Stomach (tissue), 8 donors: ENCODE measurements at regions not wholly inside any gene's neighbourhood (a gene's known extent, or its start where the extent isn't known, plus 50 kb on each side); places are given as distances from the start of the nearest gene placed in this dataset.

ENCODE experiments used
- DNase-seq, 2 donors: peaks; one replicate each; pipeline versions ENCODE4 v3.0.0 to v3.0.0-alpha.2; 2013 to 2019
- H3K27ac ChIP-seq, 5 donors: fragments of 200-600 bp in 4 of 5; sonication (generic) in 4 of 5; one replicate each; pipeline ENCODE4 v1.5.1; 2013 to 2019; ENCODE audit warnings: mild to moderate bottlenecking in 1 of 5, moderate library complexity in 1 of 5
- H3K27me3 ChIP-seq, 3 donors: fragments of 200-600 bp; sonication (generic); one replicate each; pipeline ENCODE4 v1.5.1; 2017 to 2019; ENCODE audit warnings: mixed run types in 1 of 3
- H3K36me3 ChIP-seq, 4 donors: fragments of 200-600 bp; sonication (generic); 1 replicate in 3 of 4; 2 replicates in 1 of 4; pipeline ENCODE4 v1.5.1; 2016 to 2019
- H3K4me1 ChIP-seq, 4 donors: fragments of 200-600 bp; sonication (generic); one replicate each; pipeline ENCODE4 v1.5.1; 2016 to 2019
- H3K4me3 ChIP-seq, 4 donors: fragments of 200-600 bp; sonication (generic) in 3 of 4; one replicate each; pipeline ENCODE4 v1.5.1; 2016 to 2019; ENCODE audit warnings: mild to moderate bottlenecking in 1 of 4
- H3K9me3 ChIP-seq, 4 donors: fragments of 200-600 bp; sonication (generic); one replicate each; pipeline ENCODE4 v1.5.1; 2016 to 2019
- EP300 ChIP-seq: sonication (generic); formaldehyde crosslinking; IDR thresholded peaks from one replicate; pipeline ENCODE4 v1.6.1; 2017; ENCODE audit warnings: antibody characterized with exemption
- POLR2A ChIP-seq, 4 donors: fragments of 450-650 bp; IDR thresholded peaks; one replicate each; pipeline ENCODE4 v1.6.1; 2016; ENCODE audit warnings: antibody characterized with exemption in 4 of 4, control low read depth in 2 of 4, mild to moderate bottlenecking in 1 of 4, moderate library complexity in 1 of 4
- POLR2AphosphoS5 ChIP-seq, 3 donors: sonication (generic); formaldehyde crosslinking; IDR thresholded peaks; one replicate each; pipeline ENCODE4 v1.6.1; 2016; ENCODE audit warnings: antibody characterized with exemption in 3 of 3
- WGBS, 5 donors: extraction: QIAGEN DNeasy Blood & Tissue Kit in 3 of 5; methylation state at CpG; one replicate each; pipeline versions ENCODE4 v1.1.5 to v1.1.7; 2013 to 2018; 5-methylcytosine and 5-hydroxymethylcytosine counted together
- intact Hi-C: fragments of 100-400 bp; cut with DNase I; formaldehyde crosslinking; loops from one replicate; pipeline ENCODE4 v1.15.1; 2023; ENCODE audit warnings: low total_unique reads
- TF ChIP-seq, protein P1 (sequence below), 7 experiments: fragments of 450-650 bp in 4 of 7; fragments of 200-600 bp in 3 of 7; sonication (generic) in 3 of 7; IDR thresholded peaks; one replicate each; pipeline ENCODE4 v1.5.1; 2016 to 2019; ENCODE audit warnings: antibody characterized with exemption in 7 of 7, control low read depth in 2 of 7, mild to moderate bottlenecking in 1 of 7
- donor health status: healthy with polysubstance abuse.
- donor health status: Bipolar disorder and iron deficiency.
- donor health status: healthy.

DNA sequence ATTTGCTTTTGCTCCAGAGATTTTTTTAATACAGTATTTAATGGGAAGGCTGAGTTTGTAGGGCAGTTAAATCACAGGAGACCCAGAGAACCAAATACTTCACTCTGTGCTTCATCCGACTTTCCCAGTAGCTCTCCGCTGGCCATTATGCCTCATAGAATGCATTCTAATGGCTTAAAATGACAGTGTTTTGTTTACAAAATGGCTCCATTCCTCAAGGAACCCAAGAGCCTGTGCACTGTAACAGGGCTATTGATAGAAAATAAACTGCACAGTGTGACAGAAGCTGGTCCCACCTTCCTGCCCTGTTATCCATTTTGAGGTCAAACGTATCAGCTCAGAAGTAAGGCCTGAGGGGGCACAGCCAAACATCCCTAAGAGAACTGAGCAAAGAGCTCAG is 136.5 kb downstream of the RAP2A start:
- intact Hi-C loops = no loop called here
- peaks cover 6 to 30% (median 13%) of the 10 kb centered on the region in 4 donors for H3K4me1 ChIP-seq
- peak overlapping the region in 1 of 5 donors; percentile 27 for H3K27ac ChIP-seq
- H3K36me3 ChIP-seq = no peaks in the 10 kb centered on the region
- H3K27me3 ChIP-seq = peaks cover 0 to 2% (median 0%) of the 10 kb centered on the region in 3 donors
- WGBS, 5 donors = 65 to 76% (median 68%) methylated on average over 3 of the region's 3 CpGs
- DNase-seq = no peak
- TF ChIP-seq, protein P1, sequence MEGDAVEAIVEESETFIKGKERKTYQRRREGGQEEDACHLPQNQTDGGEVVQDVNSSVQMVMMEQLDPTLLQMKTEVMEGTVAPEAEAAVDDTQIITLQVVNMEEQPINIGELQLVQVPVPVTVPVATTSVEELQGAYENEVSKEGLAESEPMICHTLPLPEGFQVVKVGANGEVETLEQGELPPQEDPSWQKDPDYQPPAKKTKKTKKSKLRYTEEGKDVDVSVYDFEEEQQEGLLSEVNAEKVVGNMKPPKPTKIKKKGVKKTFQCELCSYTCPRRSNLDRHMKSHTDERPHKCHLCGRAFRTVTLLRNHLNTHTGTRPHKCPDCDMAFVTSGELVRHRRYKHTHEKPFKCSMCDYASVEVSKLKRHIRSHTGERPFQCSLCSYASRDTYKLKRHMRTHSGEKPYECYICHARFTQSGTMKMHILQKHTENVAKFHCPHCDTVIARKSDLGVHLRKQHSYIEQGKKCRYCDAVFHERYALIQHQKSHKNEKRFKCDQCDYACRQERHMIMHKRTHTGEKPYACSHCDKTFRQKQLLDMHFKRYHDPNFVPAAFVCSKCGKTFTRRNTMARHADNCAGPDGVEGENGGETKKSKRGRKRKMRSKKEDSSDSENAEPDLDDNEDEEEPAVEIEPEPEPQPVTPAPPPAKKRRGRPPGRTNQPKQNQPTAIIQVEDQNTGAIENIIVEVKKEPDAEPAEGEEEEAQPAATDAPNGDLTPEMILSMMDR (IDR thresholded peaks at IDR 0.05) = no peak
- no peak for TF ChIP-seq POLR2A (IDR thresholded peaks at IDR 0.05)
- H3K4me3 ChIP-seq = no peak overlapping the region
- no peaks in the 10 kb centered on the region for H3K9me3 ChIP-seq

- Histone ChIP-seq H3K9me3 (no peaks in the 10 kb centered on the region), H3K36me3 (no peaks in the 10 kb centered on the region), H3K27me3 (no peaks in the 10 kb centered on the region), H3K4me3 (no peak overlapping the region), H3K4me1 (peaks cover 6 to 25% (median 8%) of the 10 kb centered on the region in 4 donors), H3K27ac (no peak overlapping the region)
- no peak for TF ChIP-seq EP300
- WGBS, 5 donors = 64 to 84% (median 75%) methylated on average over 1 of the region's 1 CpG
- no peak for DNase-seq
- intact Hi-C loops = no loop called here
Observed at GRCh38 chr13:97573011-97573410, 139.0 kb downstream of the RAP2A start.

- Histone ChIP-seq H3K27me3 (no peaks in the 10 kb centered on the region), H3K36me3 (no peaks in the 10 kb centered on the region), H3K4me3 (no peak overlapping the region), H3K9me3 (no peaks in the 10 kb centered on the region), H3K27ac (no peak overlapping the region), H3K4me1 (peaks cover 0 to 8% (median 0%) of the 10 kb centered on the region in 4 donors)
- TF ChIP-seq POLR2AphosphoS5 (IDR thresholded peaks at IDR 0.05) (no peak), POLR2A (IDR thresholded peaks at IDR 0.05) (no peak), EP300 (no peak)
- TF ChIP-seq, protein P1 (IDR thresholded peaks at IDR 0.05) = no peak
- 72 to 86% (median 75%) methylated on average over 5 of the region's 5 CpGs for WGBS, 5 donors
- intact Hi-C loops = no loop called here
- peak in 1 of 2 donors; percentile 42 for DNase-seq
Observed at GRCh38 chr13:97574926-97575325, 141.0 kb downstream of the RAP2A start.

DNA sequence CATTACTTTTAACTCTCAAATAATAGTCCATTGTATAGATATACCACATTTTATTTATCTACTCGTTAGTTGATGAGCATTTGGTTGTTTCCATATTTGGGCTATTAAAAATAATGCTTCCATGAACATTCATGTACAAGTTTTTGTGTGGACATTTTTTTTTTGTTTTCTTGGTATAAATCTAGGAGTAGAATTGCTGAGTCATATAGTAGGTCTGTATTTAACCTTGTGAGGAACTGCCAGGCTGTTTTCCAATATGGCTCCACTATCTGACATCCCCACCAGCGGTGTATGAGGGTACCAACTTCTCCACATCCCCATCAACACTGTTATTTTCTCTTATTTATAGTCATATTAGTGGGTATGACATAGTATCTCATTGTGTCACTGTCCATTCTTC is 143.1 kb downstream of the RAP2A start:
- Histone ChIP-seq H3K27me3 (no peaks in the 10 kb centered on the region), H3K9me3 (no peaks in the 10 kb centered on the region), H3K36me3 (no peaks in the 10 kb centered on the region), H3K4me3 (no peak overlapping the region), H3K27ac (no peak overlapping the region), H3K4me1 (no peaks in the 10 kb centered on the region)
- intact Hi-C loops = no loop called here
- WGBS, 5 donors = 89 to 97% (median 91%) methylated on average over 2 of the region's 2 CpGs
- DNase-seq = no peak
- TF ChIP-seq POLR2AphosphoS5 (IDR thresholded peaks at IDR 0.05) (no peak), EP300 (no peak), POLR2A (IDR thresholded peaks at IDR 0.05) (no peak)
- TF ChIP-seq, protein P1 (IDR thresholded peaks at IDR 0.05) = no peak

- Histone ChIP-seq H3K9me3 (no peaks in the 10 kb centered on the region), H3K36me3 (no peaks in the 10 kb centered on the region), H3K27me3 (no peaks in the 10 kb centered on the region), H3K4me3 (no peak overlapping the region), H3K27ac (no peak overlapping the region), H3K4me1 (no peaks in the 10 kb centered on the region)
- TF ChIP-seq EP300 (no peak), POLR2A (IDR thresholded peaks at IDR 0.05) (no peak), POLR2AphosphoS5 (IDR thresholded peaks at IDR 0.05) (no peak)
- TF ChIP-seq, protein P1 (IDR thresholded peaks at IDR 0.05) = no peak
- DNase-seq = no peak
- intact Hi-C loops = no loop called here
- WGBS, 5 donors = 59 to 73% (median 71%) methylated on average over 5 of the region's 5 CpGs
Observed at GRCh38 chr13:97582170-97582569, 148.2 kb downstream of the RAP2A start.
